GM12872 (cell line): ENCODE measurements at regions not wholly inside any gene's neighbourhood (a gene's known extent, or its start where the extent isn't known, plus 50 kb on each side); places are given as distances from the start of the nearest gene placed in this dataset.

Experiments used
- CTCF ChIP-seq: IDR thresholded peaks from 3 replicates; pipeline ENCODE4 v1.5.1; 2011; ENCODE audit warnings: low read depth, mild to moderate bottlenecking, low read length, moderate library complexity; ENCODE audit not compliant: insufficient read depth

GRCh38 chr2:153221506-153221905, 257.1 kb downstream of the RPRM start:
- no peak for TF ChIP-seq CTCF

- no peak for TF ChIP-seq CTCF
Observed at GRCh38 chr2:153221087-153221486, 257.5 kb downstream of the RPRM start.

- no peak for TF ChIP-seq CTCF
Observed at GRCh38 chr2:153218851-153219250, 259.7 kb downstream of the RPRM start.

- TF ChIP-seq CTCF, result no peak
Observed at GRCh38 chr2:153214337-153214736, 264.2 kb downstream of the RPRM start.

- TF ChIP-seq CTCF, result no peak
Observed at GRCh38 chr2:153213022-153213421, 265.5 kb downstream of the RPRM start.

- TF ChIP-seq CTCF, result no peak
Observed at GRCh38 chr2:153197402-153198386, 280.9 kb downstream of the RPRM start.

- TF ChIP-seq CTCF, result no peak
Observed at GRCh38 chr2:153196378-153197058, 282.0 kb downstream of the RPRM start.
